NCI-H128 (cell line): ENCODE measurements at regions not wholly inside any gene's neighbourhood (a gene's known extent, or its start where the extent isn't known, plus 50 kb on each side); places are given as distances from the start of the nearest gene placed in this dataset.

Source experiments
- DNase-seq: peaks from one replicate; lab custom pipeline; 2025; ENCODE audit not compliant: unreplicated experiment; lab: John Stamatoyannopoulos, UW

GRCh38 chr12:77433799-77434198 is 368.4 kb upstream of the E2F7 start:
- DNase-seq: no peak

GRCh38 chr12:77429426-77429825 is 364.1 kb upstream of the E2F7 start:
- no peak for DNase-seq

- no peak for DNase-seq
These were observed 355.8 kb upstream of the E2F7 start for GRCh38 chr12:77421152-77421551.

DNA sequence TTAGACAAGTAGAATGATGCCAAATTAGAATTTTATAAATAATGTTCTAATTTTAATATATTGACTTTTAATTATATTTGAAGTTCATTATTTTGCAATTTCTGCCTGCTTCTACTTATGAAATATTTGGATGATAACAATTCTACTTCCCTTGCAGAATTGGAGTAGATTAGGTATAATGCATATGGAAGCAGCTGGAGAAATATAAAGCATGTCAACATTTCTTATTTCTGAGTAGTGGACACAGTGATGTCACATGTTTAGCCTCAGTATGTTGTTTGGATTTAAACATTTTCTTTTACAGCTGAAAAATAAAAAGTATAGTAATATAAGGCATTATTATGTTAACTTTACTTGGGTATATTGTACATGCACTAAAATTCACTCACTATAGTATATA is 344.2 kb upstream of the E2F7 start:
- DNase-seq: no peak

GRCh38 chr12:77407931-77408330 is 342.6 kb upstream of the E2F7 start:
- no peak for DNase-seq

- DNase-seq: no peak
These were observed 341.0 kb upstream of the E2F7 start for GRCh38 chr12:77406219-77406905.

GRCh38 chr12:77402716-77403115 is 337.3 kb upstream of the E2F7 start:
- DNase-seq: no peak

DNA sequence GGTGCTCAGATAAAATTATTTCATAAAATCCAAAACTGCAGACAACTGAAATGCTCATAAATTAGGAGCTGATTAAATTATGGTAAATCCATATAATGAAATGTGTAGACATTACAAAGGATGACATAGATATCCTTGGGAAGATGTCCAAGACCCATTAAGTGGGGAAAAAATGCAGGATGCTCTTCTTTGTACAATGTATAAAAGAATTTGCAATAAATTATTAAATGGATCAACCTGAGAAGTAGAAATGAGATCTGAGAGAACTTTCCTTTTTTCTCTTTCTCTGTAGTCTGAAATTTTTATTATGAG is 336.4 kb upstream of the E2F7 start:
- no peak for DNase-seq

GRCh38 chr12:77401064-77401769 is 335.8 kb upstream of the E2F7 start:
- DNase-seq: no peak

DNA sequence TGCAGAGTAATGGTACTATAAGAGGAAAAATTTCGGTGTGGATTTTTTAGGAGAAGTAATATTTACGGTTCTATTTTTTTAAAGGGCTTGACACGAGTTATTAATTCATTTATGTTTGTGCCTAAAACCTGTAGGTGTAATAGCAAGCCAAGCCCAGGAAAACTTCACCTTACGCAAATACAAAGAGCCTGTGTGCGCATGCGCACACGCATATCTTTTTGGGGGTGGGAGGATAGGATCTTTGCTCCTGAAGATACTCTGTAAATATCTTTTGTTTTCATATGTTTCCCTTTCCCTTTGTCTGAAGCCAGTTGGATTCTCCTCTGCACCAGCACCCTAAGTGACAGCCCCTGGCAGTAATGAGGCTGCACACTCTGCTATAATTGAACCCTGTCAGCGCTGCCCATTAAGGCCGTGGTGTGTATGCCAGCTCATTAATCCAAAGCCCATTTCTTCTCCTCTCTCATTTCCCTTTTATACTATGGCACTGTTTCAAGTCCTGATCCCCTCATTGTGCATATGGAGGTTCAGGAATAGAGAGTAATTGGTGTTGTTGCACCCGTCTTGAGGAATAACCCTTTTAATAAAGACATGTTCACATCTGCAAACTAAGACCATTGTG is 327.2 kb upstream of the E2F7 start:
- no peak for DNase-seq

DNA sequence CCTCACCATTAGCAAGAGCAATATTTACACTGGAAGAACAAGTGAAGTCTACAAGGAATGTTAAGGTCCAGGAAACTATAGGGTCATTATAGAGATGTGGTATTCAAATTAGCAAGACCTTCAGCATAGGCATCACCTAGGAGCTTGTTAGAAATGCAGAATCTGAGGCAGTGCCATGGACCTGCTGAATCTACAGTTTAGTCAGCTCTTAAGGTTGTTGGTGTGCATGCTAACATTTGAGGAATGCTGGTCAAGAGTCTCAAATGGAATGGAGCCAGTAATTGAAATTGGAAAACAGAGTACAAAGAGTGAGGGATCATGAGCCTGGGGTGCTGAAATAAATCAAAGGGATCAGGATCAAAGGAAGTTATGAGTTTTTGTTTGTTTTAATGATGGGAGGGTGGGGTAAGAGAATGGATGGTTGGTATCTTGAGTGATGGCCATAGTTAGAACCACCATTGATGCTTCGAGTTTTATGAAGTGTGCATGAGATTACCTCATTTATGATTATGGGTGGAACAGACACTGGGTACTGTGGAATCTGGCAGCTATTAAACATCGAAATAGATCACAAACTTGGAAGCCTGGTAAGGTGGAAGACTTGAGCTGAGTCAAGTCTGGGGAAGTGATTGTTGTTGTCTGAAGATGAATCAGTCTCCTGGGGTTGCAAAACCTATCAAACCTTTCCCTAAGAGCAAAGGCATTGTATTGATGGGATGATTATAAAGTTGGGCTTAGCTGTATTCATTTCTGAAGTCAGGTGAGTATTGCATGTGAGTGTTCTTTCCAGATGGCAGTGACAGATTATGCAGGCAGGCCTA is 323.3 kb upstream of the E2F7 start:
- no peak for DNase-seq

GRCh38 chr12:77387671-77388070 is 322.3 kb upstream of the E2F7 start:
- no peak for DNase-seq

DNA sequence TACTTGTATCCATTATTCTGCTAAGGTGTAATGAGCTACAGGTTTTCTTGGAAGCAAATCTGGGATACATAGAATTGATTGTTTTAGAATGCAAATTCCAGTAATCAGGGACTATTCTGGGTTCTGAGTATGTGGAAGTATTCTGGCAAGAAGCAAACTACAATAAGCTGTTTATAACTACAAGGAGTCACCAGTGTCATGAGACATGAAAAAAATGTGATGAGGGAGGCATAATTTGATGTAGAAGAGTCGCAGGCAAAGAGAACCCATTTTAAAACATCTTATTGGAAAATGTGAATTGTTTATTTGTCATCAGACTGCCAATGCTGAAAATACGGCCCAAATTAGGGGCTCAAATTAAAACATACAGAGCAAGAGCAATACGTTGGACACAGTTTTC is 321.8 kb upstream of the E2F7 start:
- no peak for DNase-seq

DNA sequence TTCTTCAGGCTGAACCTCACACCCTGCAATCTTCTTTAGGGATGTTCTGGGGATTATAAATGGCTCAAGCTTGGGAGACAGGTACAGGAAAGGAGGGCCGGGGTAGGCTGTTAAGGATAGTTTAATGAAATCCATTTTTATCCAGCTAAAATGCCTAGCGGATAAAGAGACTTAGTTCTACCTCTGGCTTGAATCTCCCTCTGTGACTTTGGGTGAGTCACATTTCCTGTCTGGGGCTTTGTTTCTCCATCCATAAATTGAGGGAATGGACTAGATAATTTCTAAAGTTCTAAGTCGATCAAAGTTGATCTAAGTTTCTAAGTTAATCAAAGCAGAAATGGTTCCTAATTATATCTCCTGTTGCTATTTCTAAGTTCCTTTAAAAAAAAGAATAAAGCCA is 319.6 kb upstream of the E2F7 start:
- DNase-seq: no peak

GRCh38 chr12:77382096-77382742 is 316.9 kb upstream of the E2F7 start:
- DNase-seq: no peak

DNA sequence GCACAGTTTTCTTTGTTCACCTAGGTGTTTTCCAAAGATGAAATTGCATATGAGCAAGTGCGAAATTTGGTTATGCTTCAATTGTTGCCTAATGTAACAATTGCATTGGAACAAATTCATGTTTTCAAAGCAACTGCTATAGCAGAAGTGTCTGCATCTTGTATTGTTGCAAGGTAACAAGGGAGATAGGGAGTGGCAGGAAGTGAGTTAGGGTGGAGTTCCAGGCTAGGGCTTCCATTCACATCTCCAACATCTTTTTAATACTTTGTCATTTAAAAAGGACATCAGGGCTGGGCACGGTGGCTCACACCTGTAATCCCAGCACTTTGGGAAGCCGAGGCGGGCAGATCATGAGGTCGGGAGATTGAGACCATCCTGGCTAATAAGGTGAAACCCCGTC is 312.3 kb upstream of the E2F7 start:
- DNase-seq: no peak

- DNase-seq: no peak
These were observed 311.7 kb upstream of the E2F7 start for GRCh38 chr12:77377116-77377515.

- DNase-seq: no peak
These were observed 309.3 kb upstream of the E2F7 start for GRCh38 chr12:77374673-77375072.

DNA sequence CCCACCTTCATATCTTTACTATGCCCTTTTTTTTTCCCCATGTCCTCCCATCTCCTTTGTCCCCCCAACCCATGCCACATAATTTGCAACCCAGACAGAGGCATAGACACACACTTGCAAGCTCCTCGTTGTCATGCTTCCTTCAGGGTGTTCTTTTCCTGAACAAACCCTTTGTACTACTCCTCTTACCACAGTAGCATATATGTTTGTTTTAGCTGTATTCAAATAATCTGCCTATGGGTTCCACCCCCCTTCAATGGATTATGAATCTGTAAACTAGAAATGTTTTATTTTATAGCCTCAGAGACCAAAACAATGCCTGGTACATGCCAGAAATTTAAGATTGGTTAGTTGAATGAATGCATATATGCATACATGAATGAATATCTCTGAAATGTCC is 307.1 kb upstream of the E2F7 start:
- DNase-seq: no peak

DNA sequence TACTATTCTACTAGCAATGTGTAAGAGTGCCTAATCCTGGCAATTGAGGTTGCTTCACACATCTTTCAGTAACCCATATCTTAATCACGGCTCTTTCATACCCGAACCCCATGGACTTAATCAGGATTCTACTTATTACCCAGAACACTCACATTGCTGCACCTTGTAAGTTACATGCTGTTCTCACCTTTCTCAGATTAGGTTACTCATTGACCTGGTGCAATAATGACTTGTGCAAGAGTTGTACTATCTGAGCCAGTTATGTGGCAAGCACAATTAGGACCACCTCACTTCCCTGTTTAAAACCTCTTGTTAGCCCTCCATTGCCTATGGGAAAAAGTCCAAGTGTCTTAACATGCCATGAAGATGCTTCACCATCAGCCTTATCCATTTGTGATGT is 306.7 kb upstream of the E2F7 start:
- DNase-seq: no peak

DNA sequence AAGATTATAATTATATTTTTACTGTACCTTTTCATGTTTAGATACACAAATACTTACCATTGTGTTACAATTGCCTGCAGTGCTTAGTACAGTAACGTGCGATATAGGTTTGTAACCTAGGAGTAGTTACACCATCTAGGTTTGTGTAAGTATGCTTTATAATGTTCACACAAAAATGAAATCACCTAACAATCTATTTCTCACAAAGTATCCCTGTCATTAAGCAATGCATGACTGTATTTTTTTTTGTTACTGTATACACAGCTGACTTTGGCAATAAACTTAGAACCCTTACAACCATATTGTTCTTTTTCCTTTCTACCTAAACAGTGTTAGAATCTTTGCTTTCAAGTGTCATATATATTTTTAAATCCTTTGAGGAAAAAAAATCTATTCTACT is 303.0 kb upstream of the E2F7 start:
- DNase-seq: no peak
